ENCODE measurements at regions not wholly inside any gene's neighbourhood (a gene's known extent, or its start where the extent isn't known, plus 50 kb on each side); places are given as distances from the start of the nearest gene placed in this dataset.

- TF ChIP-seq CHD7 (IDR thresholded peaks at IDR 0.05; ENCODE audit: low read depth, low read length) = no peak
- TF ChIP-seq TEAD1 (CRISPR knock-in tag; IDR thresholded peaks at IDR 0.05) = no peak
- TF ChIP-seq ZBTB49 (CRISPR knock-in tag; IDR thresholded peaks at IDR 0.05; ENCODE audit: borderline replicate concordance) = no peak
- TF ChIP-seq ZFP1 (CRISPR knock-in tag; IDR thresholded peaks at IDR 0.05) = no peak
- no peak for TF ChIP-seq SMARCE1 (IDR thresholded peaks at IDR 0.05)
- TF ChIP-seq STAT5A (IDR thresholded peaks at IDR 0.05; ENCODE audit: borderline replicate concordance, low read length) = no peak
- no peak for TF ChIP-seq JUN (IDR thresholded peaks at IDR 0.05; ENCODE audit: borderline replicate concordance, low read depth, low read length)
- no peak for TF ChIP-seq JUN (CRISPR knock-in tag; IDR thresholded peaks at IDR 0.05; ENCODE audit: borderline replicate concordance)
These were observed 880.4 kb downstream of the TRIB2 start for GRCh38 chr2:13597176-13597575.
